A549 (cell line): ENCODE measurements at regions not wholly inside any gene's neighbourhood (a gene's known extent, or its start where the extent isn't known, plus 50 kb on each side); places are given as distances from the start of the nearest gene placed in this dataset.

Source experiments
- EP300 ChIP-seq, 2 experiments: fragments of >200 bp; sonication (Bioruptor Twin); formaldehyde crosslinking; IDR thresholded peaks; 2 replicates in 1 of 2; 3 replicates in 1 of 2; pipeline ENCODE4 v1.6.1; 2016 to 2017
- ESRRA ChIP-seq: fragments of 150-350 bp; IDR thresholded peaks from 2 replicates; pipeline ENCODE4 v1.6.1; 2014; ENCODE audit warnings: mild to moderate bottlenecking, low read length, borderline replicate concordance
- NFE2L2 ChIP-seq: fragments of 150-350 bp; conservative IDR thresholded peaks from 2 replicates; pipeline ENCODE4 v1.6.1; 2014; ENCODE audit warnings: low read length
- TF ChIP-seq, protein P1 (sequence below): fragments of >200 bp; sonication (Bioruptor Twin); formaldehyde crosslinking; IDR thresholded peaks from 3 replicates; pipeline ENCODE4 v1.5.1; 2016

DNA sequence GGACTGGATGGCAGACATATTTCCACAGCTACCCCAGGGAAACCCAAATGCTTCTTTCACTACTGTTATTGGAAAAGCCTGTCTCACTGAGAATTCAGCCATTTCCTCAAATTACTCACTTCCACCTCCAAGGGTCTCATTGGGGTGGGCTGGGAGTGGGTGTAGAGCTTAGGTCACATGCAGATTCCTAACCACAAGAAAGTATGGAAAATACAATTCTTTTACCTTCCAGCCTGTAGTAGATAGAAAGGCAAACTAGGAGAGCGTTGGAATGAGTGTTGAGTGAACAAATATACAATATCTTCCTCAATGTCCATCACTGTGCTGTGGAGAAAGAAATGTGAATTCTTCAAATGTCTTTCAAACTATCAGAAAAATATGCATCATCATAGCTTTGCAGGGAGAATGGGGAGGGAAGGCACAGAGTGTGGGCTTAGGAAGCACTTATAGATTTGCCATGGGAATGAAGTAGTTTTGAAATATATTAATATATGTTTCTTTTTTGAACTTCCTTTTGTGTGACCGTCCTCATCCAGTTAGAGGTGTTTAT lies 245.3 kb upstream of the JADE1 start:
- TF ChIP-seq, protein P1, sequence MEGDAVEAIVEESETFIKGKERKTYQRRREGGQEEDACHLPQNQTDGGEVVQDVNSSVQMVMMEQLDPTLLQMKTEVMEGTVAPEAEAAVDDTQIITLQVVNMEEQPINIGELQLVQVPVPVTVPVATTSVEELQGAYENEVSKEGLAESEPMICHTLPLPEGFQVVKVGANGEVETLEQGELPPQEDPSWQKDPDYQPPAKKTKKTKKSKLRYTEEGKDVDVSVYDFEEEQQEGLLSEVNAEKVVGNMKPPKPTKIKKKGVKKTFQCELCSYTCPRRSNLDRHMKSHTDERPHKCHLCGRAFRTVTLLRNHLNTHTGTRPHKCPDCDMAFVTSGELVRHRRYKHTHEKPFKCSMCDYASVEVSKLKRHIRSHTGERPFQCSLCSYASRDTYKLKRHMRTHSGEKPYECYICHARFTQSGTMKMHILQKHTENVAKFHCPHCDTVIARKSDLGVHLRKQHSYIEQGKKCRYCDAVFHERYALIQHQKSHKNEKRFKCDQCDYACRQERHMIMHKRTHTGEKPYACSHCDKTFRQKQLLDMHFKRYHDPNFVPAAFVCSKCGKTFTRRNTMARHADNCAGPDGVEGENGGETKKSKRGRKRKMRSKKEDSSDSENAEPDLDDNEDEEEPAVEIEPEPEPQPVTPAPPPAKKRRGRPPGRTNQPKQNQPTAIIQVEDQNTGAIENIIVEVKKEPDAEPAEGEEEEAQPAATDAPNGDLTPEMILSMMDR = no peak
- TF ChIP-seq NFE2L2 (no peak), EP300 (IDR thresholded peaks at IDR 0.05) (no peak), ESRRA (no peak)
